ENCODE measurements at regions not wholly inside any gene's neighbourhood (a gene's known extent, or its start where the extent isn't known, plus 50 kb on each side); places are given as distances from the start of the nearest gene placed in this dataset.

DNA sequence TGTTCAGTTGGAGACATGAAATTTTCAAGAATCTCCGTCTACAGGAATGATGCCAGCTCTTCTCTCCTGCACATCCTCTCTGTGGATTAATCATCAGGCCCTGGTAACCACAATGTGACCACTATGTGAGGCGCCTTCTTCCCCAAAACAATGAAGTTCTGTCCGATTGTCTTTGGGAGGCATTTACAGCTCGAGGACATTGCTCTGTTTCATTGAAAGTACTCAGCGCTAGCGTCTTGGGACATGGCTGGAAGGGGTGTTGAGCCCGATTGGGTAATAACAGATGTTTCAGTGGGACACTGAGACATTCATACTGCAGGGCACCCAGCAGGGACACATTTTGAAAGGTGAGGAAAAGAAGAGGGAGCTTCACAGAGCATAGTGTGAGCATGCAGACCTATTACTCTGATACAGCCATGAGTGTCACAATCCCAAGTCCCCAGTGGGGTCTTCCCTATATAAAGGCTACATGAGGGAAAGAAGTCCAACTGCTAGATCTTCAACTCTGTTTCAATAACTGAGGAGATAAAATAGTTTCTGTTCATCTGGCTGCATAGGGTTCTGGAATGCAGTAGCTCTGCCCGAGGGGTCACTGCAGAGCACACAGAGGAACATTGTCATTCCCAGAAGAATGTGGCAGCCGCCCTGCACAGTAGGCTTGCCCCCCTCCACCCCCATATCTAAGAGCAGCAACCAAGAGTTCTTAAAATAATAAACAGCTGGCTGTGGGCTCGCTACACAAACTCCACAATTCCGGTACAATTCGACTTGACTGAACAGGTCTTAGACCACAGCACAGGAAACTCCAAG lies 237.3 kb downstream of the OSR1 start:
- peaks cover 52% of the 10 kb centered on the region for H3K4me1 ChIP-seq (ENCODE audit: insufficient read depth)
- DNase-seq: peak; percentile 94
- in situ Hi-C loops (cut with MboI): no loop called here
- no peaks in the 10 kb centered on the region for H3K79me2 ChIP-seq (ENCODE audit: insufficient read depth)
- no peaks in the 10 kb centered on the region for H3K36me3 ChIP-seq (ENCODE audit: low read depth)
- no peaks in the 10 kb centered on the region for H3K9me3 ChIP-seq (ENCODE audit: low read depth)
- peaks cover 47% of the 10 kb centered on the region for H3F3A ChIP-seq (ENCODE audit: insufficient read depth)
- no peak overlapping the region for H2AFZ ChIP-seq
- 1 to 2% methylated on average over 12 of the region's 12 CpGs for WGBS, 2 experiments (ENCODE audit: low coverage in 1 of 2, low lambda C conversion rate in 2 of 2, missing lambda C conversion rate in 2 of 2)
- H3K9ac ChIP-seq: peak overlapping the region; percentile 48; the same call in 1 of the 2 replicates
- peak overlapping the region; percentile 75 for H3K27ac ChIP-seq
- H3K27me3 ChIP-seq (replicated peaks; ENCODE audit: insufficient read depth): no peaks in the 10 kb centered on the region
- no peaks in the 10 kb centered on the region for H3K9me2 ChIP-seq (ENCODE audit: insufficient read depth)
- TF ChIP-seq EZH2phosphoT487 (IDR thresholded peaks at IDR 0.05; ENCODE audit: insufficient read depth, low read depth): 0 out of 2 replicates have a peak, but pooled peaks have one; percentile 30
- TF ChIP-seq EZH2 (IDR thresholded peaks at IDR 0.05; ENCODE audit: insufficient read depth, poor library complexity, severe bottlenecking): no peak
- no peaks in the 10 kb centered on the region for H4K20me1 ChIP-seq (ENCODE audit: insufficient read depth)
- H3K4me3 ChIP-seq: peak overlapping the region; percentile 55
- H3K4me2 ChIP-seq (ENCODE audit: unreplicated experiment): peak overlapping the region; percentile 76

DNA sequence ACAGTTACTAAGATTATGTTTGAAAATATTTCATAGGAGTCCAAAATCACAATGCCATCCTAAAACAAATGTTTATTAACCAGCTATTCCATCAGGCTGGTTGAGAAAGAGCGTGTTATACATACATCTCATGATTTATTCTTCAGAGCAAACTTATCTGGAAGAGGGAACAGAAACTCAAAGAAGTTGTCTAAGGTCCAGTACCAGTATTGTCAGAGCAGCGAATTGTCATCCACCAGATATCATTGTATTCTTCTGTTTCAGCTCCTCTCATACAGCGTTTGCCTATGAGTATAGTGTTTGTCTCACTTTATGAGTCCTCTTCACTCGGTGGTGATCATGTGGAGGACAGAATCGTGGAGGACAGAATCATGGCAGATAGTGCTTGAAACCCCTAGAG lies 238.2 kb downstream of the OSR1 start:
- in situ Hi-C loops (cut with MboI): no loop called here
- WGBS, 2 experiments (ENCODE audit: low coverage in 1 of 2, low lambda C conversion rate in 2 of 2, missing lambda C conversion rate in 2 of 2): 88 to 90% methylated on average over 5 of the region's 5 CpGs

DNA sequence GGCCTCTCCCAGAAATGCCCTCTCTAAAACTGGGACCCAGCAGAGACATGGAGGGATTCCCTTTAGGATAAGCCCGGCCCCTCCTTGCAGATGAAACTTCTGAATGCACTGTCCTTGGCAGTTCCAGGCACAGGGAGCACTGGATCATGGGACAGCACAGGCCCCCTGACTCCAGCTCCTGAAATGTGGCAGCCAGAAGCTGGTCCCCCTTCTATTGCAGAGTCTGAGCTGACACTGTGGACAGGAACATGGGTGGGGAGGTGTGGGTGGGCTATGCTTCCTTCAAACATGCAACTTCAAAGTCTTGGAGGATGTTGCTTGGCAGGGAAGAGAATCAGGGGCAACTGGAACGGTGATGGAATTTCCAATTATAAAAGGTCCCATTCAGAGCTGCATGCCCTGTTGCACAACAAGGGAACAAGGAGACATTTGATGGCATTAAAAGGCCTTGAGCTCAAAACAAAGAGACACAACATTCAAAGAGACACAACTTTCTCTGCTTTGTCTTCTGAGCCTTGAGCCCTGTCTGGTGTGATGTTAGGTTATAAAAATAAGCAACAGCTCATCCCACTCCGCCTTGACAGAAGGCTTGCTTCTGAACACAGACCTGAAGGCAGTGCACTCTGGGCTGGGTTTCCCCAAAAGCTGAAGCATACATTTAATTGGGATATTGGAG lies 239.0 kb downstream of the OSR1 start:
- H3K4me3 ChIP-seq: no peak overlapping the region
- H3K9ac ChIP-seq: no peak overlapping the region
- no peaks in the 10 kb centered on the region for H3K79me2 ChIP-seq (ENCODE audit: insufficient read depth)
- DNase-seq: no peak
- in situ Hi-C loops (cut with MboI): no loop called here
- 97 to 99% methylated on average over 3 of the region's 3 CpGs for WGBS, 2 experiments (ENCODE audit: low coverage in 1 of 2, low lambda C conversion rate in 2 of 2, missing lambda C conversion rate in 2 of 2)
- H3K9me3 ChIP-seq (ENCODE audit: low read depth): no peaks in the 10 kb centered on the region
- no peaks in the 10 kb centered on the region for H3K36me3 ChIP-seq (ENCODE audit: low read depth)
- TF ChIP-seq EZH2 (IDR thresholded peaks at IDR 0.05; ENCODE audit: insufficient read depth, poor library complexity, severe bottlenecking) (no peak), EZH2phosphoT487 (IDR thresholded peaks at IDR 0.05; ENCODE audit: insufficient read depth, low read depth) (no peak)
- H3F3A ChIP-seq (ENCODE audit: insufficient read depth): peaks cover 39% of the 10 kb centered on the region
- no peak overlapping the region for H3K4me2 ChIP-seq (ENCODE audit: unreplicated experiment)
- H3K27ac ChIP-seq: no peak overlapping the region
- no peaks in the 10 kb centered on the region for H3K9me2 ChIP-seq (ENCODE audit: insufficient read depth)
- H2AFZ ChIP-seq: no peak overlapping the region
- H4K20me1 ChIP-seq (ENCODE audit: insufficient read depth): no peaks in the 10 kb centered on the region
- H3K27me3 ChIP-seq (replicated peaks; ENCODE audit: insufficient read depth): no peaks in the 10 kb centered on the region
- H3K4me1 ChIP-seq (ENCODE audit: insufficient read depth): peaks cover 49% of the 10 kb centered on the region

More for the DNA sequence above, 238.2 kb downstream of the OSR1 start:
- H3K9me3 ChIP-seq (ENCODE audit: low read depth): no peaks in the 10 kb centered on the region
- 0 out of 2 replicates have a peak overlapping the region, but pooled peaks have one; percentile 55 for H3K4me3 ChIP-seq
- no peaks in the 10 kb centered on the region for H3K9me2 ChIP-seq (ENCODE audit: insufficient read depth)
- TF ChIP-seq EZH2 (IDR thresholded peaks at IDR 0.05; ENCODE audit: insufficient read depth, poor library complexity, severe bottlenecking) (no peak), EZH2phosphoT487 (IDR thresholded peaks at IDR 0.05; ENCODE audit: insufficient read depth, low read depth) (no peak)
- no peaks in the 10 kb centered on the region for H3K36me3 ChIP-seq (ENCODE audit: low read depth)
- H2AFZ ChIP-seq: no peak overlapping the region
- H3K27ac ChIP-seq: peak overlapping the region; percentile 75
- peak overlapping the region; percentile 76 for H3K4me2 ChIP-seq (ENCODE audit: unreplicated experiment)
- no peaks in the 10 kb centered on the region for H3K27me3 ChIP-seq (replicated peaks; ENCODE audit: insufficient read depth)
- no peaks in the 10 kb centered on the region for H3K79me2 ChIP-seq (ENCODE audit: insufficient read depth)
- peaks cover 46% of the 10 kb centered on the region for H3K4me1 ChIP-seq (ENCODE audit: insufficient read depth)
- no peak overlapping the region for H3K9ac ChIP-seq
- no peaks in the 10 kb centered on the region for H4K20me1 ChIP-seq (ENCODE audit: insufficient read depth)
- H3F3A ChIP-seq (ENCODE audit: insufficient read depth): peaks cover 46% of the 10 kb centered on the region
- no peak for DNase-seq

DNA sequence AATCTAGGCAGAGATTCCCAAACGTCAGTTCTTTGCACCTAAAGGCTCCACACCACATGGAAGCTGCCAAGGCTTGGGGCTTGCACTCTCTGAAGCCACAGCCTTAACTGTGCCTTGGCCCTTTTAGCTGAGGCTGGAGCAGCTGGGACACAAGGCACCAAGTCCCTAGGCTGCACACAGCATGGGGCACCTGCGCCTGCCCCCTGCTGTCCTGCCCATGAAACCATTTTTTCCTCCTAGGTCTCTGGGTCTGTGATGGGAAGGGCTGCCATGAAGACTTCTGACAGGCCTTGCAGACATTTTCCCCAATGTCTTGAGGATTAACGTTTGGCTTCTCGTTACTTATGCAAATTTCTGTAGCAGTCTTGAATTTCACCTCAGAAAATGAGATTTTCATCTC lies 241.5 kb downstream of the OSR1 start:
- in situ Hi-C loops (cut with MboI): no loop called here
- Histone ChIP-seq H3K4me2 (ENCODE audit: unreplicated experiment) (no peak overlapping the region), H4K20me1 (ENCODE audit: insufficient read depth) (no peaks in the 10 kb centered on the region), H3K9me3 (ENCODE audit: low read depth) (no peaks in the 10 kb centered on the region), H3K36me3 (ENCODE audit: low read depth) (no peaks in the 10 kb centered on the region), H3F3A (ENCODE audit: insufficient read depth) (peaks cover 19% of the 10 kb centered on the region), H3K9me2 (ENCODE audit: insufficient read depth) (no peaks in the 10 kb centered on the region), H3K79me2 (ENCODE audit: insufficient read depth) (no peaks in the 10 kb centered on the region), H3K27ac (no peak overlapping the region), H3K4me3 (no peak overlapping the region), H3K9ac (no peak overlapping the region), H2AFZ (no peak overlapping the region), H3K4me1 (ENCODE audit: insufficient read depth) (peaks cover 30% of the 10 kb centered on the region), H3K27me3 (replicated peaks; ENCODE audit: insufficient read depth) (no peaks in the 10 kb centered on the region)
- no peak for DNase-seq
- 71% methylated on average over 4 of the region's 4 CpGs for WGBS, 2 experiments (ENCODE audit: low coverage in 1 of 2, low lambda C conversion rate in 2 of 2, missing lambda C conversion rate in 2 of 2)
- TF ChIP-seq EZH2 (IDR thresholded peaks at IDR 0.05; ENCODE audit: insufficient read depth, poor library complexity, severe bottlenecking): no peak
- TF ChIP-seq EZH2phosphoT487 (IDR thresholded peaks at IDR 0.05; ENCODE audit: insufficient read depth, low read depth): no peak
